Activated T-cell treated with anti-CD3 and anti-CD28 coated beads for 24 hours (primary cell): ENCODE measurements at regions not wholly inside any gene's neighbourhood (a gene's known extent, or its start where the extent isn't known, plus 50 kb on each side); places are given as distances from the start of the nearest gene placed in this dataset.

ENCODE experiments used
- DNase-seq: peaks from one replicate; pipeline ENCODE4 v3.0.0-alpha.2; 2020; ENCODE audit warnings: low read depth

DNA sequence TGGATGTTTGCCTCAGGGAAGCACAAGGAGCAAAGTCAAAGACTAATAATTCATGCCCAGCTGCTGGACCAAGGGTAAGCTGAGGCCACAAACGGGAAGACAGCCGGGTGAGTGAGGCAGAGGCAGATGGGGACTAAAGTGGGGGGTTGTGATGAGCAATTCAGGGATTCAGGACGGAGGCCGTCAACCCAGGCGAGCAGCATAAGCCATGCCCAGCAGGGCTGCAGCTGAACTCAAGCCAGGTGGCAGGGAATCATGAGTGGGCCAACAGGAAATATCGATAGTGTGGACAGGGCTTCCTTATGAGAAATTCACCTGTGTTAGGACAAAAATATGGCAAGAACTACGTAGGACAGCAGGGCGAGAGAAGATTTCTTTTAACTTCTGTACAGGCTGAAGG, 246.8 kb downstream of the CDC5L start:
- DNase-seq = no peak

DNA sequence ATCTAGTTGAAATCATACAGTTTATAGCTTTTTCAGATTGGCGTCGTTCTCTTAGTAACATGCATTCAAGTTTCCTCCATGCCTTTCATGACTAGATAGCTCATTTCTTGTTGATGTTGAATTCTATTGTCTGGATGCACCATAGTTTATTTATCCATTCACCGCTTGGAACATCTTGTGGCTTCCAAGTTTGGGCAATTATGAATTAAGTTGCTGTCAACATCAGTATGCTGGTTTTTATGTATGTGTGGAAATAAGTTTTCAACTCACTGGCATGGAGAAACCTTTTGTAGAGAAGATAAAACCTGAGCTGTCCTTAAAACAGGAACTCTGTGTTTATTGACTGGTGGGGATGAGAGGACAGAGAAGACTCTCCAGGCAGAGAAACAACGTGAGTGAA, 248.0 kb downstream of the CDC5L start:
- DNase-seq = no peak

DNA sequence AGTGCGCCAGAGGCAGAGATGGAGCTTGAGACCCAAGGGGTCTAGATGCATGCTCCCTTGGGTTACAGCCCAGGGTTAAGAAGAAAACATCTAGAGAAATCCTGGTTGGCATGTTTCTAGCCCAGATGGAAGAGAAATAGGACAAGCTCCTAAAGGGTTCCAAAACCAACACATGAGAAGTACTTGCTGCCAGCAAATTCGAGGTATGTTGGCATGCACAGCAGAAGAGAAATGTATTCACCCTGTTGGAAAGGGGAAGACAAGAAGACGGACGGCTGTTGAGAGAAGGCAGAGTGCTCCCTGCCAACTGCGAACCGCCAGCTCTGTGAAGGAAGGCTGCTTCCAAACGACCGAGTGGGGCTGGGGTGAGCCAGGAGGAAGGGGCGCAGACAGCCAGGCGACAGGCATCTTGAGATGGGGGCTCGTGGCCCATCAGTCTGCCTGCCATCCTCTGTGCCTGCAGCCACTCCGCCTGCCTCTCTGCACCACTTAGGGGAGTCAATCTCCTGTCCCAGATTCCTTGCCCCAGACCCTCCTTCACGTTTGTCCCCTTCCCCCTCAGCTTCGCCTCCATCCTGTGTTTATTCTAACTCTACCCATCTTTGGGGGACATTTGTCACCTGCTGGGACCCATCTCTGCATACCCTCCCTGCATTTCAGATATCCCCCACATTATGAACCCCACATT, 249.2 kb downstream of the CDC5L start:
- no peak for DNase-seq

DNA sequence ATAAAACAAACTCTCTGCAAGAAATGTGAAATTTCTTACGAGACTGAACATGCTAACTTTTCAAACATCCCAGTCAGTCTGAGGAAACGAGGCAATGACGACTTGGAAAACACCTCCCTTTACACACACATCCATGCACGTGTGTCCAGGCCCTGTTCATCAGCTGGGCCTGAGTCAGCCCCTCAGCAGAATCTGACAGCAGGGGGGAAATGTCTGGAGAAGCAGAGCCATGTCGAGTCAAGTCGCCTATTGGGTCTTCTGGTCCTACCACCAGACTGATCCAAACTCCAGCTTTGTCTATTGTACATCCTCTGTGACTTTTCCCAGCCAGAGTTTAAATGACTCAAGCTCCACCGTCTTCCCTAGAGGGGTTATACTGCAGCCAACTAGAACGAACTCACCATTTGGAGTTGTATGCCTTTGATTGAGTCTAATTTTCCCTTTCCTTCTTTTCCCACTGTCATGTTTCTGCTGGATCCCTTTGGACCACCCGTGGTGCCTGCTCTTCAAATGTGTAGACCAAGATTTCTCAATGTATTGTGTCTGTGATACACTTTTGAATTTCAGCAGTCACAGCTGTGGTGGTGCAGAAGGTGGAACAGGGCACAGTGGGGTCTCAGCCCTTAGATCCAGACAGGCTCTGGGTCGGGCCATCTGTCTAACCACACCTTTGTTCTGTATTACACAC, 254.0 kb downstream of the CDC5L start:
- no peak for DNase-seq

DNA sequence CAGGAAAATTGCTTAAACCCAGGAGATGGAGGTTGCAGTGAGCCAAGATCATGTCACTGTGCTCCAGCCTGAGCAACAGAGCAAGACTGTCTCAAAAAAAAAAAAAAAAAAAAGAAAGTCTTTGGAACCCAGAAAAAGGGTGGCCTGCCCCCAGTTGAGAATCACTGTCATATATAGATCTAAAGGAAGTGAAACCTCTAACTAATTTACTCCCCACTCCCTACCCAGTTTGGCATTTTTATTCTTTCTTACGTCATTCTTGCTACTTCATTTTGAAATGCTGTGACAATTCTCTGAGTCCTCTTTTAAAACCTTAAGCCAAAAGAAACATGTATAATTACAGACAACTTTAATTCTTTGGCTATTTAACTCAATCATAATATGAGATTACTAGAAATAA, 254.8 kb downstream of the CDC5L start:
- DNase-seq = no peak

DNA sequence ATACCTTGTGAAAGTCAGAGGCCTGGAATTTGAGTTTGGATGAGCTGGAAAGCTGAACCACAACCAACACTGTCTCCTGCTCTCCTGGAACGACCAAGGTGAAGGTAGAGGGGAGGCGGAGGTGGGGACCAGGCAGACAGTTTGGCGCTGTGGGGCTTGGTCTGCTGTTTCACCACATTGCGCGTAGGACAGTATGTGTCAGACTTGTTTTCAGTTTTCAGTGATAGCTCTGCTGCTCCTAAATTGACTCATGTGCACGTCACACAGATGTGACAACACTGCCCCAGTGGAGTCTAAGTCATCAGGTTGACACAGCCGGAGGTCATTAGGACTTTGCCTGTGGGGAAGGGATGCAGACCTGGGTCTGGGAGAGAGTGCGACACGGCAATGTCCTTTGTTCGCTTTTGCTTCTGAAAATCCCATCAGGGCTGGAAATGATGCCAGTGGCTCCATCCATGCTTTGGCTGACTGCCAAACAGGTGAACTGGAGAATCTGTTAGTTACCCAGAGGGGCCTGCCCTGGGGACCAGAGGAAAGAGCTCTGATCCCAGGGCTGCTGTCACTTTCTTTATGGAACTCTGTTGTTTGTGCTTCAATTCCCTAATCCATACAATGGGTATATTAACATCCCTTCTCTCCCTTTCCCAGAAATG, 255.5 kb downstream of the CDC5L start:
- DNase-seq = peak; percentile 44

DNA sequence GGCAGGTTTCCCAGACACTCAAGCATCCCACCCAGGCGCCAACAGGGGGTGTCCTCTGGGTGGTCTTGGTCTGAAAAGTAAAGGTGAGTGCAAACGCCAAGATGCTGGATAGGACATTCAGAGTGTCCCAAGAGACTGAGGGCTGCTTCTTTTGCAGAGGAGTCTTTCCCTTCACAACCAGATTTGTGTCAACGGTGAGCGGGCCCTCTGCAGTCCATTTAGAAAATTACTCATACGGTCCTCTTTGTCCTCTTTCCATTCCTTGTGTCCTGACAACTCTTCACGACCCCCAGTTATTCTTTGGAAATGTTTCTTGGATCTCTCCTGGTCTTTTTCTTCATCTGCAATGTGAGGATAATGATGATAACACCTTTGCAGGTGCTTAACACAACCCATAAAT, 257.8 kb downstream of the CDC5L start:
- DNase-seq = no peak

DNA sequence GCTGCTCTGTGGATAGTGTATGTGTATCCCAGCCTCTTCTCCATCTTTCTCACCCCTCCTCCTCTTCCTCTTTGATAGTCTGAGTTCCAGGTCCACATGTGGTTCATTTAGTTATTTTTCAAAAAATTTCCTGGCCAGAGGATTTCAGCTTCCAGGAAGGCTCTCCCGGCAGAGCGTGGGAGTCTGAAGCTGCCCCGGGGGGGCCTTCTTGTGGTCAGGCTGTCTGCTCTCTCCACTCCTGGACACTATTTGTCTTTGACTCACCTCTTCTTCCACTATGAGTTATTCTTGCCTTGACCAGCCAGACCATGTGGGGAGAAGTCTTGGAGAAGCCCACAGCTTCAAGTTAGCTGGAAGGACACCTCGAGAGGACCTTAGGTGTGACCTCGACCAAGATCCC, 258.8 kb downstream of the CDC5L start:
- DNase-seq = no peak

DNA sequence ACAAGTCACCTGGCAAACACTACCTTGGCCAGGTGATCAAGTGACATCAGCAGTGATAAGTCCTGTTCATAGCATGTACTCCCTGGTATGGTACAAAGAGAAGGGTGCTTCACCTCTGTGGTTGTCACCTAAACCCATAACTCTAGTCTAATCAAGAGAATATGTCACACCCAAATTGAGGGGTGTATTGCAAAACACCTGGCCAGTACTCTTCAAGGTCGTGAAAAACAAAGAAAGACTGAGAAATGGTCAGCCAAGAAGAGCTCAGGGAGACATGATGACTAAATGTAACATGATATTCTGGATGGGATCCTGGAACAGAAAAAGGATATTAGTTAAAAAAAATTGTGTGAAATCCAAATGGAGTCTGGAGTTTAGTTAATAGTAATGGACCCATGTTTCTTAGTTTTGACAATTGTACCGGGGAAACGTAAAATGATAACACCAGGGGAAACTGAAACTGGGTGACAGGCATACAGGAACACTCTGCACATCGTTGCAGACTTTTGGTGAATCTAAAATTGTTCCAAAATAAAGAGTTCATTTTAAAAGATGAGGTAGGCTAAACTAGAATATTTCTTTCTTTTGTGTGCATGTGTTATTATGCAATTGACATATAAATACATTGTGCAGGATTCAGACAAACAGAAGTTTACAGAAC, 262.0 kb downstream of the CDC5L start:
- DNase-seq = no peak

DNA sequence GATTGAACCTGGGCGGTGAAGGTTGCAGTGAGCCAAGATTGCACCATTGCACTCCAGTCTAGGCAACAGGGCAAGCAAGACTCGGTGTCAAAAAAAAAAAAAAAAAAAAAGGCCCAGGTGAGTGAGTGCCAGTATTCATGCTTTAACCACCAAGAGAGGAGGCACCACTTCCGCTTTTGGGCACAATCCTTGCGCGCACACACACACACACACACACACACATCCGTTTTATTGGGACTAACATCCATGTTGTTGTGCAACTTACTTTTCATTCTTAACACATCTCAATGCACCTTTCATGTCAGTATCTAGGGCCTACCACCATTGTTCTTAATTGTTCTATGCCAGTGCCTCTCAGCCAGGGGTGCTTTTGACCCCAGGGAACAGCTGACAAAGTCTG, 263.0 kb downstream of the CDC5L start:
- DNase-seq = no peak

DNA sequence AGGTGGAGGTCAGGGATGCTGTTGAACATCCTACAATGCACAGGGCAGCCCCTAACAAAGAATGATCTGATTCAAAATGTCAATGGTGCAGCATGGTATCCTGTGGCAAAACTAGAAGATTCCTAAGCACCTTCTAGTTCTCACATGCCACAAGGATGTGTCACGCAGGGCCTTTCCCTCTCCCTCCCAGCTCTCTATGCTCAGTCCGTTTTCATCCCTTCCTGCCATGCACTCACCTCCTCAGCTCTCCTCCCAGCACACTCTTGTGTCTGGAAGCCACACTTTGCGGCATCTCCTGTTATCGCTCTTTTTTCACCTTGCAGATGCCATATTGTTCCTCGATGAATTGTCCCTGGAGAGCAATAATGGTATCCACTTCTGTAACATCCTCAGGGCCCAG, 263.4 kb downstream of the CDC5L start:
- no peak for DNase-seq

DNA sequence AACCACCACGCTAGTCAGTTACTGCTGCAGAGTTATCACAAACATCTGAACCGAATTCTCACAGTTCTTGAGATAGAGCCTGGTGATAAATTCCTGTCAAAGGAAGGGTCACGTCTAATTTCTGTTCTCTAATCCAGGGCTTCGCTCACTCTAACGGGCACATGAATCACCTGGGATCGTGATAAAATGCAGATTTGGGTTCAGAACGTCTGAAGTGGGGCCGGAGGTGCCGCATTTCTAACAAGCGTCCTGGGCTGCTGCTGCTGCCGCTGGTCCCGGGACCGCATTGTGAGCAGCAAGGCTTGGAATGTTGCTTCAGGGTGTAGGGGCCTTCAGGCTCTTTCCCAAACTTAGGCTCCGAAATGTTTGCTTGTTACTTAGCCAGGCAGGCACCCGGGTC, 264.1 kb downstream of the CDC5L start:
- DNase-seq = no peak

DNA sequence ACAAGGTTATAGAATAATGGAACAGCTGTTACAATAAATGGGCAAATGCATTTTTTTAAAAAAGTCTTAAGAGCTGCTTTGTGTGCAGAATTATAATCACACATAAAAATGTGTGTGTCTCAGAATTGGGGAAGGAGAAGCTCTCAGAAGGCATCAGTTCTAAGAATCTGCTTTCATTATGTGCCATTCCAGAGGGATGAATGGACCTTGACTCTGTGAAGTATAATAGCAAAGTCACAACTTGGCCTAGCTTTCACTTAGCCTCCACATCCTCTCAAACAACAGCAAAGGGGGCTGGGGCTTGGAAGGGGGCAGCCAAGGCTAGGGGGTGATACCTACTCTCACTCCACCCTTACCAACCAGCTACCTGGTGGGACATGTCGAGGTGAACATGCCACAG, 265.0 kb downstream of the CDC5L start:
- no peak for DNase-seq

DNA sequence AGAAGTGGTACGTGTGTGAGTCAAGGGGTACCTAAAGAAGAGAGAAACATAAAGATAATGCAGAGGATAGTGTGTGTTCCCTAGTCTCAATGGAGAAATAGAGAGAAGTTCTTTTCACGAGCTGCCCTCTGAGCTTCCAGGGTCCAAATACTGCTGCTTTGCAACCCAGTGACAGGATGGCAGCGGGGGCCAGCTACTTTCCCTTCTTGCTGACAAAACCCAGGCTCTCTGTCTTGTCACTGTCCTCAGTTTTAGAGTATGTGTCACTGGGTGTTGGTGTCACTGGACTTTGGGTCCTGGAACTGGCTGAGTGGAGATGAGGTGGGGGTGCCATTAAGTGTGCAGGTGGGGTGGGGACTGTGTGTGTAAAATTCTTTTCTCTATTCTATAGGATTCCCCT, 265.6 kb downstream of the CDC5L start:
- no peak for DNase-seq

DNA sequence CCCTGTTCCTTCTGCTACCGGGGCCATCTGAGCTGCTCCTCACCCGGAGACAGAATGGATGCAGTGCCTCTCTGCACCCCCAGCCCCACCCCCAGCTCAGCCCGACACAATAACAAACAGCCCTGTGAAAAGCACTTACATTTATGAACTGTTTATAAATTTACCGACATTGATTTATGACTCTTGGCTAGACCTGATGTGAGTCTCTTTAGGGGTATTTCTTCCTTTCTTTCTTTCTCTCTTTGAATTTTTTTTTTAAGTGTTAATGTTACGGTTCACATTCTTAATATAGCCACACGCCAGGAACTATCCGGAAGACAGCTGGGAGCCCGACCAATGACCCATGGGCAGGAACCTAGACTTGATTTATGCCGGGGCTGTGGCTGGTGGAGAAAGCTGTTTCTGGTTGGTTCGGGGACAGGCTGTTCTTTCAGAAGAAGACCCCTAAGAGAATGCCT, 266.3 kb downstream of the CDC5L start:
- no peak for DNase-seq

DNA sequence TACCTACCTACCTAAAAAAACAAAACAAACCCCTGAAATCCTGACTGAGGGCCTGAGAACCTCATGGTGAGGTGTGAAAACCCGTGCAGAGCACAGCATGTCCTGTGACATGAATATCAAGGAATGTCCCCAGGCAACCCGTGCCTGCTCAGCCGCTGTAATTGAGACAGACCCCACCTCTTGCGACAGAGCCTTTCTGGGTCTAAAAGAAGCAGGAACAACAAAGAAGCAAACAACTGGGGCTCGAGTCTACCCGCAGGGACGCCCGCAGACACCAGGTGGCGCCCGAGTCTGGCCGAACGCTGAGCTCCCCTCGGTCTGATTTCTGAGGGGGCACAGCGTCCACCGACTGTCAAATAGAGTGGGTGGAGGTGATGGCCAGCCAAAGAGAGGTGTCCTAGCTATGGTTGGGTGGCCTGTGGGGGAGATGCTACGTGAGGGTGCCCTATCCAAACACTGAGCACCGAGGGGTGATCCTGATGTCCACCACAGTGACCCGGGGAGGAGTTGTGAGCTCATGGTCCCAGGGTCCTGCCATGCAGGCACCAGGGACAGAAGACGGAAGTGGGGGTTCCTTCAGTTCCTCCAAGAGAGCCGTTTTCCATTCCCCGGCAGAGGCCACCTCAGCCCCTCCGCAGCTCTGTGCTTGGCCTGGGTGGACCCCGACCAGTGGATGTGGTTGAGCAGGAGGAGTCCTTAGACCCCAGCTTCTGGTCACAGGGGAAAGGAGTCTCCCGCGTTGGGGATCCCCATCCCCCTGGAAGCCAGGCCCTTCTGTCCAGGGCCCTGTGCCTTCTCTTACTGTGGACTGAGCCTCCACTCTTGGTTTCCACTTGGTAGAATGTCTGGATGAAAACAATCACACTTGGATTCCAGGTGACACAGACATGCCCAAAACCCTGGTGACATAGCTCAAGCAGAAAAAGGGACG, 268.2 kb downstream of the CDC5L start:
- peak; percentile 65 for DNase-seq

DNA sequence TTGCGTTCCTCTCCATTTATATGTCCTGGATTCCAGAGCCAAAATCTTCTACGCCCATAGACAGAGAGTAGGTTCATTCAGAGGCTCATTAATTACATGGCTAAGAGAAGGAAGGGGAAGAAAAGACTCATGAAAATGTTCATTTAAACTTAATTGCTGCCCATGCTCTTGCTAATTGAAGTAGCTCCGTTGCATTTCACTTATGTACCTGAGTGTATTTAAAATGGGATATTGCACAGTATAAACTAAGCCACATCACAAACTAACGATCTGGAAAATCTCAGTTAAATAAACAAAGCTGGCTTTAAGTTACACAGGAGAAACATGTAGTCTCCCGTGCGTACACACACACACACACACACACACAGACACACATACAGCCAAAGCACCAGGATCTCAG, 269.2 kb downstream of the CDC5L start:
- no peak for DNase-seq

DNA sequence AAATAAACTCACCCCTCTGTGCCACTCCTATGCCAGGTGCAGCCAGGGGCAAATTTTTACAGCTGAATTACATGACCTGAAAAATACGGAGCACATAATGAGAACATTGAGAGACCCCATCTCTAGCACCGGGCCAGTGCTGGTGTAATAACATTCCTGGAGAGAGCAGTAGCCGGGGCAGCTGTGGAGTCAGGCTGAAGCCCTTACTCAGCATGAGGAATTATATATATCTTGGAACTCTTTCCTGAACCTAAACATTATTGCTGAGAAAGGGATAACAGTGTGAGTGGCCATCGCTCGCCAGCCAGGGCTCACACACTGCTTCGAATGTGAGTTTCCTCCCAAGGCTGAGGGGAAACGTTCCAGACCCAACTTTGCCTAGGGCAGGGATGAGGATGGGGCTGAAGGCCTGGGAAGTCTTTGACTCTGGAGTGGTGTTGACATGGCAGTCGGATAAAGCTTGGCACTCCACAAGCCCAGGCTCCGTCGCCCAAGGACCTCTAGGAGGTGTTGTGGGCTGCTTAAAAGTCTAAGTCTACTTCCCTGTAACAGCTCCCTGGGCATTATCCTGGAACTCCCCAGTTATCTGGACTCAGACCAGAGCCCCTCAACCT, 269.8 kb downstream of the CDC5L start:
- no peak for DNase-seq

DNA sequence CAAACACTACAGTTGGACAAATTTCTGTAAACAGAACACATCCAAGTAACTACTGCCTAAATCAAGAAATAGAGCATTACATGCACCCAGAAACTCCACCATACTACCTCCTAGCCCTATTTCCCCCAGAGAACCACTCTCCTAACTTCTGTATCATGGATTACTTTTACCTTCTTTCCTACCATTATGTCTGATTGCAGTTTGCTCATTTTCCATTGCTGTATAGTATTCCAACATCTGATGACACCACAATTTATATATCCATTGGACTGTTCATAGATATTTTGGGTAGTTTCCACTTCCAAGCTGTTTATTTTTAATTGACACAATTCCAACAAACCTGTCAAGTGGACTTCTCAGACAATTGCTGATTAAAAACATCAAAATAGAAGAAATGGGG, 271.1 kb downstream of the CDC5L start:
- DNase-seq = no peak

DNA sequence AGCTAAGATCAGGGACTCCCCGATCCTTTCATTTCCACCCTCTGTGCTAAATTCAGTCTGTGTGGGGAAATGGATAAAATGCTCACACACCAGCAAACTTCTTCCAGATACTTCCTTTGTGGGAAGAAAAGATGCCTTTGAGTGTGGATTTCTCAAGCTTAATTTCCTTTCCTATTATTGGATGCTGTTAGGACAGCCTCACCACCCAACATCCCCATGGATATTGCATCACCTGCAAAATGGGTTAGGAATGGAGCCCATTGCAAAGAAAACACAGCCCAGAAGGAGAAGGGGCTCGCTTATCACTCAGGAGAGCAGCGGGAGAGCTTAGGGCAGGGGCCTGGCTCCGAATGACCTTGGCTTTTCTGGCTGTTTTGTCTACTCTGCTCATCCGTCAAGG, 272.2 kb downstream of the CDC5L start:
- no peak for DNase-seq

DNA sequence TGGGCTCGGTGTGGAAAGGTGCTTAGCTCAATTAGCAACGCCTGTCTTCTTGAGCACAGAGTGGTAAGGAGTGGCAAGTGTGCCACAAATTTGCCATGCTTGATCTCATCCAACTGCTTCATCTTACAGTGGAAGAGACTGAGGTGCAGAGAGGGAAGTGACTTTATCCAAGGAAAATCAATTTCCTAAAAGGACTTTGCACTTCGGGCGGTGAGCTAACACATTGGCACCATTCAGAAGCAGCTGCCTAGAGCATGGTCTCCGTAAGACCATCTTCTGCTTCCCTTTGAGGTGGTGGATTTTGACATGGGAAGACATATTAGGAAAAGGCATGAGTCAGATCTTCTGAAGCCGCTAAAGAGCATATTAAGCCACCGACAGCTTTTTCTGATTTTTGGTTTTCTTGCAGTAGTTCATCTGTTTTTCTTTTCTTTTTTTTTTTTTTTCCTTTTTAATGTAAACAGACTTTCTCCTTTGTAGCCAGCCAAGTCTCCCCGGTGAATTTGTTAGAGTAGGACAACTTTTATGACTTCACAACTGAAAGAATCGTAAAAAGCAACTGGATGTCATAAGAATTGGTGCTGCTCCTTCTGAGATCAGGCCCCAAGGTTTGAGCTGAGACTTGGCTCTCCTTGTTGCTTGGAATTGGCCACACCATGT, 273.2 kb downstream of the CDC5L start:
- DNase-seq = no peak
